GM18508 (cell line): ENCODE measurements at regions not wholly inside any gene's neighbourhood (a gene's known extent, or its start where the extent isn't known, plus 50 kb on each side); places are given as distances from the start of the nearest gene placed in this dataset.
A peak's percentile ranks its signal among the peaks of the same experiment; 100 is the strongest.
"Not testable (repeated sequence)": the region's sequence is repeated elsewhere in the genome, so short reads cannot be mapped to it uniquely, and the experiment has no call there.

Experiments
- ATAC-seq: cut with Tn5 transposase; IDR thresholded peaks from one replicate; pipeline ENCODE4 v1.9.1; 2021; ENCODE audit warnings: moderate number of reproducible peaks; ENCODE audit not compliant: insufficient read depth, unreplicated experiment

DNA sequence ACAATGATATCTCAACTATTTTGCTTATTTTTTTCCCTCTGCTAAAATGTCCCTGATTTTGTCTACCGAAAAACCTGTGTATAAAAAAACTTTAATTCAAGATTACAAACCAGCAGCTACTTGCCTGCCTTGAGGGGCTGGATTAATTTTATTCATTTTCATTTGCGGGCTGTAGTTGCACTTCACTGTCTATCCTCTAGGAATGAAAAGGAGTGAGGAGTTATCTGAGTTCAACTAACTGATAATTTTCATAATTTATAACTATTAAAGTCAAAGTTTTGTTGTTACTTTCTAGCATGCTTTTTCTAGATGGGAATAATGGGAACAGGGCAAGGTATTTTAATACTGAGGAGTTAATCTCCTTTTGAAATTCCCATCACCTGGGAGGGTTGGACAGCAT is 50.3 kb upstream of the AGTPBP1 start:
- not testable (repeated sequence) for ATAC-seq

DNA sequence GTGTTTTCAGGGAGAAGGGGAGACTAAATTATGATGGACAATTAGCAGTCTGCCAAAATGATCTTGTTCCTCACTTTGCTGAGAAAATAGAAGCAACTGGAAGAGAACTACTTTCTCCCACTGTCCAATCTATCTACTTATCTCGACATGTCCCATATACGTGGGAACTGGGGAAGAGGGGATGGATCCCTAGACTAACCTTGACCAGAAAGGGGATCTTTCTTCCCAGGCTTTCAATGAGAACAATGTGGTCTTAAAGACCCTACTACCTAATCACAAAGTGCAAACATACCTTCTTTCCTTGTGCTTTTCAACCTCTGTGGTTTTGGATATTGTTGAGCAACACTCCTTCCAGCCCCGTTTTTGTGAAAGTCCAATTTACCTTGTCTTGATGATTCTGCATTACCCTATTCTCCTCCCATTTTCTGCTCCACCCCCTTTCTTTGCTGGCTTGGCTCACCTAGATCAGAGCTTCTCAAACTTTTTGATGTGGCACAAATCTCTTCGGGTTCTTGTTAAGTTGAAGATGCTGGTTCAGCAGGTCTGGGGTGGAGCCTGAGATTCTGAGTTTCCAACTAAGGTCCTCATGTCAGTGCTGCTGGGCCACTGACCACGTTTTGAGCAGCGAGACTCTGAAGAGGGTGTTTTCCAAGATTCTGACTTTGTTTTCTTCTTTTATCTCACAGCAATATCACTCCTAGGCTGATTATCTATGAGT is 61.4 kb upstream of the AGTPBP1 start:
- not testable (repeated sequence) for ATAC-seq

DNA sequence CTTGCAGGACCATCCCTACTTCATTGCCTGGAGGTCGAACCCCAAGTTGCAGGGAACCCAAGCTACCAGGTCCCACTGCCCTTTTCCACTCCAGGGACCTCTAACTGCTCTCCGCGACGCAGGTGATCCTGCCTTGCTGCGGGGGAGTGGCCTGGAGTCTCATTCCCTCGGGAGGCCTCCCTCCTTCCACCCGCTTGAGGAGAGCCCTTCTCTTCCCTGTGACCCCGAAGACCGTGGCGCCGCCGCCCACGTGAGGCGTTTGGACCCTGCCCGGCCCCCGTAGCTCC is 63.0 kb upstream of the AGTPBP1 start:
- ATAC-seq: not testable (repeated sequence)

DNA sequence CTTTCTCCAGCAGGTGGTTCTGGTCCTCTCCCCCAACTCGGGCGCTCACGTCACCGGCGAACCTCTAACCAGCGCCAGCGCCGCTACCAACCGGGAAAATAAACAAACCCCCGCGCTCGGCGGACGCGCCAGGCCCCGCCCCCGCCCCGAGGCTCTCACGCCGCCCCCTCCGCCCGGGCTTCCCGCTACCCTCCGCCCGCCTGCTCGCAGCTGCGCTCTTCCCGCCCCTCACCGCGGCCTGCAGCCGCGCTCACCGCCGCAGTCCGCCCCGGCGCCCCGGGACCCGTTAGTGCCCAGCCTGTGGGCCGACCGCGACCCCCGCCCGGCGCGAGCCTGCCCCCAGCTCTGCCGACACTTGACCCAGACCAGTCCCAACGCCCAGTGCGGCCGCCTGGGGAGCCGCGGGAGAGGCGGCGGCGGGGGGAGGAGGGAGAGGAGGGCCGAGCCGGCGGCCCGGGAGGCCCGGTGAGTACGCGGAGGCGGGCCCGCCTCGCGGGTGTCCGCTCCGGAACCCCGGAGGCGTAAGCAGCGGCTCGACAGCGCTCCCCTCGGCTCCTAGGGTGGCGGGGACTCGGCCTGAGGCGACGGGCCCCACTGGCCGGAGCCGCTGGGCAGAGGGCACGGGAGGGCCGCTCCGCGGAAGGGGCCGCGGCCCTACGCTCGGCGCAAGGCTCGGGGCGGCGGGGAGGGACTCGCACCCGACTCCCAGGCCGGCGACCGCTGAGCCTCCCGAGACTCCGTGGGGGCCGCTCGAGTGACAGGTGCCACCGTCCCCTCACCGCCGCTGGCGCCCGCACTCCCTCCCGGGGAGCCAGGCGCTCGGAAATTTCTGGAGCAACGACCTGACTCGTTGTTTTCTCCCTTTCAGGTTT is 63.6 kb upstream of the AGTPBP1 start:
- ATAC-seq: peak; percentile 40

DNA sequence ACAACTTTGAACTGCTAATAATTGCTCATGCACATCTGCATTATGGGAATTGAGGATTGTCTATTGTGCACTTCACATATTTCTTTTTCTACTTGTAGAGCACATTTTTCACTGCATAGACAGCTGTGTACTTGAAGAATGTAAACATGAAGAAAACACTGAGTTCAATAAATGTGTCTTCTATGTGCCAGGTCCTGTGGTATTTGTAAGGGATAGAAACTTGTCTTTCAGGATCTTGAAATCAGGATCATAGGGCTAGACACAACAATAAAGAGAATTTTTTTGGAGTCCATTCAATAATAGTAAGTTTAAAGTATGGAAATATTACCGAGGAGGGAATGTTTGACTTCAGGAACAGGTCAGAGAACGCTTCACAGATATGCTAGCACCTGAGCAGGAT is 66.6 kb upstream of the AGTPBP1 start:
- ATAC-seq: not testable (repeated sequence)

DNA sequence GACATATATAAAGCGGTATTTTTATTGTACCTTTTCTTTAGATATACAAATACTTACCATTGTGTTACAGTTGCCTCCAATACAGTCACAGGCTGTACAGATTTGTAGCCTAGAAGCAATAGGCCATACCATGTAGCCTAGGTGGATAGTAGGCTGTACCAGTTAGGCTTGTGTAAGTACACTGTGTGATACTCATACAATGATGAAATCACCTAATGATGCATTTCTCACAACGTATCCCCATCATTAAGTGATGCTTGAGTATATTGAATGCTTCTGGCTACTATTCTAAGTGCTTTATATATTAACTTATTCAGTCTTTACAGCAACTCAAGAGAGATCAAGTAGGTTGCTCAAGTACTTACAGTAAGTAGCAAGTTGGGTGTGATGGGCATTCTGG is 71.6 kb upstream of the AGTPBP1 start:
- ATAC-seq: not testable (repeated sequence)

DNA sequence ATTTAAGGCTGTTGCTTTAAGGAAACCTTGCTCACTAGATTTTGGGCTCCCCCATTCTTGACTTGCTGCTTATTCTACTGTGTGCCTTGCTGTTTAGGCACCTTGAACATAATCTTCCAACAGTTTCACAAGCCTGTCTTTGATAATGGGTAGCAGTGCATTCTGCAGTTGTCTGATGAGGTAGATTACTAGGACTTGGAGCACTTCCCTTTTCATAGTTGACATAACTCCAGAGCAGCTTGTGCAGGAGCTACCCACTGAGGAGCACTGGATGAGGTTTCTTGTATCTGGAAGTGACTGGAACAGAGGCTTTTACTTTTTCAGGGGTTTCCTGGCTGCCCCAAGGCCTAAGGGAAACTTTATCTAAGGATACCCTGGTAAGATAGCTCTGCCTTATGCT is 73.0 kb upstream of the AGTPBP1 start:
- ATAC-seq: not testable (repeated sequence)

DNA sequence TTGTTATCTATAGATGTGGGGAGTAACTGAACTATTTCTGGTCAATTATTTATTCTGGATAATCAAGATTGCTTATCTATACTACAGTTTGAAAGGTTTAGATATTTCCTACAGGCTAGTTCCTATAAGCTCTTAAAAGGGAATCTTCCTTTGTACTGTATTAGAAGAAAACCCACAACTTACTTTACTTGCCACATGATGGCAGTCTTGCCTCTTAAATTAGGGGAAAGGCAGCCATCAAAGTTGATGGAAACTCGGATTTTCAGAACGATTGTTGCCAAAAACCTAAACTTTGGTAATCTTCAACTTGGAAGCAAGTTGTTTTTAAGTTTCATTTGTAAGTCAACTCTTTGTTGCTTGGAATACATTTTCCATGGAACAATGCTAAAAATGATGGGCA is 77.2 kb upstream of the AGTPBP1 start:
- ATAC-seq: peak; percentile 60

DNA sequence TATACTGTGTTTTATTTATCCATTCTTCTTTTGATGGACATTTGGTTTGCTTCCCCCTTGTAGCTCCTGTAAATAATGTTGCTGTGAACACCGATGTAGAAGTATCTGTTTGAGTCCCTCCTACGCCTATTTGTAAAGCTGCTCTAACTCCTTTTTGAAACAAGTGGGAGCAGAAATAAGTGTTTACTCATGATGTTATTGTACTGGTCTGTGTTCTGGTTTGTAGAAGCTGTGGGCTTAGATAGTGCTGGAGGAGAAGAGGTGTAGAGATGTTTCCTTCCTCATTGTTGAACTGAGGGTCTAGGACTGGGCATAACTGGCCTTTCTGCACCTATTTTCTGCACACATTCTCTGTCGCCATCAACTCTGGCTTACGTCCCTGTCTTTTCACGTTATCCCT is 78.8 kb upstream of the AGTPBP1 start:
- not testable (repeated sequence) for ATAC-seq

DNA sequence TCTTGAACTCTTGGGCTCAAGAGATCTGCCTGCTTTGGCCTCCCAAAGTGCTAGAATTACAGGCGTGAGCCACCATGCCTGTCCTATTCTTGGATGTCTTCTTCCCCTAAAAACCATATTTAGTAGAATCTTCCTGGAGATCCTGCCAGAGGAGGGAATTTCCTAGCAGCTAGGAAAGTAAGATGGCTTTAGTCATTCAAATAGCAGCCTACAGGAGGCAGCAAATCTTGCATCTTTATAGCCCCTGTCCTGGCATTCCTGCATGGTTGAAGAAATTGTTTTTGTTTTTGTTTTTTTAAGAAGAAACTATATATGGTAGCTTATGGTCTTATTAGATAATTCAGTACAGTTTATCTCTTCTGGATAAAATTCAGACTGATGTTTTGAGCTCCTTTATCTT is 83.2 kb upstream of the AGTPBP1 start:
- ATAC-seq: not testable (repeated sequence)

DNA sequence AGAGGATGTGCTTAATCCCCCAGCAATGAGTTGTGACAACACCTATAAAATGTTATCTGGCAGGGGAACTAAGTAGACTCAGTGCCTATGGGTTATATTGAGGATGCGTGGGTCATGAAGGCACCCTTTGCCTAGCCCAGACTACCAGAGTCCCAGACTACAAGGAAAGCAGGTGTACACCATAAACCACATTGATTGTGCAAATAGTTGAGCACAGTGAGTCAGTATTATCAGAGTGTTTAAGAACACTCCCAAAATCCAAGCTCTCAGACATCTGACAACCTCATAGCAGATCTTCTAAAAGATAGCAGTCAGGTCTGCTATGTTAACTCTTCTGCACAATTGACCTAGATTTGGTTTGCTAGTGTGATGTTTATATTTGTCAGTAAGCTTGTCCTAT is 92.8 kb upstream of the AGTPBP1 start:
- not testable (repeated sequence) for ATAC-seq

DNA sequence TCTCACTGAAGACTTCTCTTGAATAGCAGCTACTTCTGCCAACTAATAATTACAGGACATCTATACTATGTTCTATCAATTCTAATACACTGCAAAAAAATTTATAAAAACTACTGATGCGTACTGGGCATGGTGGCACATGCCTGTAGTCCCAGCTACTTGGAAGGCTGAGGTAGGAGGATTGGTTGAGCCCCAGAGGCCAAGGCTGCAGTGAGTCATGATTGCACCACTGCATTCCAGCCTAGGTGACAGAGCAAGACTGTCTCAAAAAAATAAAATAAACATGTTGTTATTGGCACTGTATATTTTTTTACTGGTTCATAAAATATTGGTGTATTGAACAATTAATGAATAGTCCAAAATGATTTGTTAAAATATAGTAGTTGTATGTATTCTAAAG is 97.0 kb upstream of the NAA35 start:
- ATAC-seq: not testable (repeated sequence)

DNA sequence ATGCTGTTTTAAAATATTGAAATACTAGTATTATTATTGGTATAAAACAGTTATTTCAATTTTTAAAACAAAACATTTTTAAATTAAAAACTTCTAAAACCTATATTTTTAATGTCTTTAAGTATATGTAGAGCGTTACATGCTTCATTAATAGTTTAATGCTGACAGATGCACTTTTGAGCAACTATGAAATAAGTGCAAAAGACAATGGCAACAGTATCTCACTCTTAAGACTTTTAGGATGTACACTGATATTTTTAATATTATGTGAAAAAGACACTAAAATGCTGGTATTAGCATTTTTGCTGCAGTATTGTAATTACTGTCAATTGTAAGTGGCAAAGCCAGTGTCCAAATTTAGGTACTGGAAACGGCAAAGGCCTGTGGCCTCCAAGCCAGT is 93.2 kb upstream of the NAA35 start:
- not testable (repeated sequence) for ATAC-seq

DNA sequence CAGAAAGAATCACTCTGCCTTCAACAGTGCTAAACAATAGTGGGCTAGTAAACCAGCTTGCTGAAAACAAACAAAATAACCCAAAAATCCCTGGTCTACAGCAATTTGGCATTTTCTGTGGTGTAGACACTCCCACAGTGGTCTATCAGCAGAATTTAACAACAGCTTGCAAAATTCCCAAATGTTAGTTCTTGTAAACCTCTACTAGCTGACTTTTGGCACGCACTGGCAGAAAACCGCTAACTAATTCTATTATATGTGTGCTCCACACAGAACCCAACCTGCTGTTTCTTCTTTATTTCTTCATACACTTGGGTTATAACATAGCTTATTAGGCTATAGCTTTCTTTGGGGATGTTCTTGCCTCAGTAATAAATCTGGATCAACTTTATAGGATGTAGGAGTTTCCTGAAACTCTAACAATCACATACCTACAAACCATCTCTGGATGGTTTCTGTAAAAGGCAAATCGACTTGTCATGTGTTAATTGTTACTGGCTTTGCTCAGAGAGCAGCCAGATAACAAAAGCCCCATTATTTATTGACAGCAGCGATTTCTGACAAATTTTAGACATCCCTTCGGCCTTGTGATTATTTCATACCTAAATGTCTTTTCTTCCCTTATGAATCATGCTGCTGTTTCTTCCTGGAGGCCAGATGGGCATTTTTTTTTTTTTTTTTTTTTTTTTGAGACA is 82.7 kb upstream of the NAA35 start:
- ATAC-seq: no peak

DNA sequence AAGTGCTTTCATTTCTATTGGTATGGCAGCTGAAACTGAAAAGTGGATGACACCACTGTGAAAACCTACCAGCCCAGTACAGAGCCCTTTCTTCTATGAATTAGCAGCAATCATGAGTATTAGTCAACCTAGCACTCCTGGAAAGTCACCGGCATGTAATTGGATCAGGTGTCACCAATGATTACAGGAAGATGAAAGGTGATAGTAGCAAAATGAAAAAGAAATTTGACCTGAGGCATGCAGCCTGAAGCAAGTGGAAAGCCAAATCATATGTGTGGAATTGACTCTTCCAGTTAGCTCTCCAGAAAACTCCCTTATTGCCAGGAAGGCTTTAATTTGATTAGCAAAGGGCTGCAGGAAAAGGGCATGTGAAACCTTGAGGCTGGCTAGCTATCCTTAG is 81.2 kb upstream of the NAA35 start:
- no peak for ATAC-seq

DNA sequence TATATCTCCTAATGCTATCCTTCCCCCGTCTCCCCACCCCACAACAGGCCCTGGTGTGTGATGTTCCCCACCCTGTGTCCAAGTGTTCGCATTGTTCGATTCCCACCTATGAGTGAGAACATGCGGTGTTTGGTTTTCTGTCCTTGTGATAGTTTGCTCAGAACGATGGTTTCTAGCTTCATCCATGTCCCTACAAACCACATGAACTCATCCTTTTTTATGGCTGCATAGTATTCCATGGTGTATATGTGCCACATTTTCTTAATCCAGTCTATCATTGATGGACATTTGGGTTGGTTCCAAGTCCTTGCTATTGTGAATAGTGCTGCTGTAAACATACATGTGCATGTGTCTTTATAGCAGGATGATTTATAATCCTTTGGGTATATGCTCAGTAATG is 79.1 kb upstream of the NAA35 start:
- ATAC-seq: not testable (repeated sequence)

DNA sequence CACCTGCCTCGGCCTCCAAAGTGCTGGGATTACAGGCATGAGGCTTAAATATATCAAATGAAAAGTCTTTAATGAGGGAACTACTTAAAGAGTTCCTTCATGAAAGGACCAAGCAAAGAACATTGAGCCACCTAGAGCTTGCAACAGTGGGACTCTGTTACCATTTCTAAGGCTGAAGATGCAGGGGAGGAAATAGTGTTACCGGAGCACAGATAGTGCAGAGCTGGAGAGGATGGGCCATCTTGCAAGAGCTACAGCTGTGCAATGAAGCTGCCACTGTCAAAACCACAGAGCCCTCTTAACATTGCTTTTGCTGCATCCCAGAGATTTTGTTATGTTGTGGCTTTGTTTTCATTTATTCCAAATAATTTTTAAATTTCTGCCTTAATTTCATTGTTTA is 77.1 kb upstream of the NAA35 start:
- no peak for ATAC-seq

DNA sequence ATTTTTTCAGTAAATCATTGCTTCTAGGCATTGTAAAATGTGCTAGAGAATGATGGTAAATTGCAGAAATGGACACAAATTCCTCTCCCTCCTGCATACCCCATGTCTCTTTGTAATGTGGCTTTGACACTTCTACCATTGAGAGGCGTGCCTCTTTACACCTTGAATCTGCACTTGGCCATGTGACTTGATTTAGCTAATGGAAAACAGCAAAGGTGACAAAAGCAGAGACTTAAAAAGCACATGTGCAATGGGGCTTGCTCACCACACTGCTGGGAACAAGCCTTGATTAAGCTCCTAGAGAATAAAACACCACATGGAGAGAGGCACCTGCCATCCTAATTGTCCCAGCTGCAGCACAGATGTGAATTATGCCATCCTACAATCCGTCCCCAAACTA is 69.9 kb upstream of the NAA35 start:
- ATAC-seq: no peak

DNA sequence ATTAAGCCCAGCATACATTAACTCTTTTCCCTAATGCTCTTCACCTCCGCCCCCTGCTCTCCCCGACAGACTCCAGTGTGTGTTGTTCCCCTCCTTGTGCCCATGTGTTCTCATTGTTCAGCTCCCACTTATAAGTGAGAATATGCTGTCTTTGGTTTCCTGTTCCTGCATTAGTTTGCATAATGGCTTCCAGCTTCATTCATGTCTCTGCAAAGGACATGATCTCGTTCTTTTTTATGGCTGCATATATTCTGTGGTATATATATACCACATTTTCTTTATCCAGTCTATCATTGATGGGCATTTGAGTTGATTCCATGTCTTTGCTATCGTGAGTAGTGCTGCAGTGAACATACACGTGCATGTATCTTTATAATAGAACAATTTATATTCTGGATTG is 69.3 kb upstream of the NAA35 start:
- not testable (repeated sequence) for ATAC-seq

DNA sequence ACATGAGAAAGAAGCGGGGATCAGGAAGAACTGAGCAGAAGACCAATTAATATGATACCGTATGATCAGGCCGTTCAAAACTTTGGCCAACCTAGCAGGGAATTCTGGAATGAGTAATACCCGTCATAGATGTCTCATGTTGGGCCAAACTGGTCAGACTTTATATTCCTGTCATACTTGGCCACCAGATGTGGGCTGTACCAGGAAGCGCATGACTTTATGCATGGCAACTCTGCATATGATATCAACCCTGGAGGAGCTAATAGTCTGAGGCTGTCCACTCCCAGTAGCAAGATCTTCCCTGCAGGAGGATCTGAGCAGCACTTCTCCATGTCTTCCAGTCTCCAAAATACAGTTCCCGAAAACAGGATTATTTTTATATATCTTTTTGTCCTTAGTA is 68.5 kb upstream of the NAA35 start:
- ATAC-seq: no peak

DNA sequence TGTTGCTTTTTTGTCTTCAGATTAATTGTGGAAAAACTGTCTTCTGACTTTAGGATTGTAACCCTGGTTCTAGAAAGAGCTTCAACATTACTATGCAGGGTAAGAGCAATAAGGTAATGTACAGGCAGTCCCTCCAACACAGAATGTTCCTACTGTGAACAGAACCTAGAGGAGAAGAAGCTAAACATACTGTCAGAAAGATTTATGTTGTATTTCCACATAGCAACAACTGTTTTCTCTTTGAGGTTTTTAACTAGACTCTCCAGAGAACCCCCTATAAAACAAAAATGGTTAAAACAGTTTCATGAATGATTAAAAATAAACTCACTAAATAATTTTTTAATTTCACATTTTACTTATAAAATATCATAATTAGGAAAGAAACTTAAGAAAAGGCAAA is 64.3 kb upstream of the NAA35 start:
- no peak for ATAC-seq
